H4 (cell line): ENCODE measurements at regions not wholly inside any gene's neighbourhood (a gene's known extent, or its start where the extent isn't known, plus 50 kb on each side); places are given as distances from the start of the nearest gene placed in this dataset.
"Not testable (repeated sequence)": the region's sequence is repeated elsewhere in the genome, so short reads cannot be mapped to it uniquely, and the experiment has no call there.

ENCODE experiments used
- DNase-seq: peaks from one replicate; pipeline ENCODE4 v3.0.0-alpha.2; 2015; ENCODE audit warnings: low spot score

- DNase-seq, result no peak
These were observed 385.1 kb downstream of the SMOC2 start for GRCh38 chr6:168826078-168826390.

- DNase-seq, result no peak
These were observed 384.5 kb downstream of the SMOC2 start for GRCh38 chr6:168825226-168826077.

GRCh38 chr6:168823397-168824212 lies 382.6 kb downstream of the SMOC2 start:
- no peak for DNase-seq

GRCh38 chr6:168822376-168822775 lies 381.4 kb downstream of the SMOC2 start:
- no peak for DNase-seq

- no peak for DNase-seq
These were observed 378.6 kb downstream of the SMOC2 start for GRCh38 chr6:168819546-168819945.

- no peak for DNase-seq
These were observed 376.7 kb downstream of the SMOC2 start for GRCh38 chr6:168817558-168818159.

- no peak for DNase-seq
These were observed 374.2 kb downstream of the SMOC2 start for GRCh38 chr6:168815229-168815628.

- no peak for DNase-seq
These were observed 367.2 kb downstream of the SMOC2 start for GRCh38 chr6:168808232-168808631.

GRCh38 chr6:168804331-168804730 lies 363.3 kb downstream of the SMOC2 start:
- no peak for DNase-seq

- DNase-seq, result no peak
These were observed 362.9 kb downstream of the SMOC2 start for GRCh38 chr6:168803874-168804273.

GRCh38 chr6:168799067-168799466 lies 358.1 kb downstream of the SMOC2 start:
- DNase-seq, result no peak

GRCh38 chr6:168796106-168796505 lies 355.1 kb downstream of the SMOC2 start:
- no peak for DNase-seq

GRCh38 chr6:168795611-168796010 lies 354.6 kb downstream of the SMOC2 start:
- not testable (repeated sequence) for DNase-seq

- no peak for DNase-seq
These were observed 353.5 kb downstream of the SMOC2 start for GRCh38 chr6:168794491-168794890.

GRCh38 chr6:168793649-168794048 lies 352.7 kb downstream of the SMOC2 start:
- DNase-seq, result no peak

GRCh38 chr6:168791917-168792316 lies 350.9 kb downstream of the SMOC2 start:
- DNase-seq, result no peak

- no peak for DNase-seq
These were observed 348.7 kb downstream of the SMOC2 start for GRCh38 chr6:168789699-168790098.

- DNase-seq, result no peak
These were observed 344.9 kb downstream of the SMOC2 start for GRCh38 chr6:168785720-168786511.

- no peak for DNase-seq
These were observed 343.4 kb downstream of the SMOC2 start for GRCh38 chr6:168784426-168784825.

- DNase-seq, result no peak
These were observed 342.7 kb downstream of the SMOC2 start for GRCh38 chr6:168783720-168784119.

GRCh38 chr6:168782187-168782751 lies 341.3 kb downstream of the SMOC2 start:
- DNase-seq, result no peak

GRCh38 chr6:168778201-168778600 lies 337.2 kb downstream of the SMOC2 start:
- DNase-seq, result no peak
